Keratinocyte (primary cell): ENCODE measurements at regions not wholly inside any gene's neighbourhood (a gene's known extent, or its start where the extent isn't known, plus 50 kb on each side); places are given as distances from the start of the nearest gene placed in this dataset.
"Not testable (repeated sequence)": the region's sequence is repeated elsewhere in the genome, so short reads cannot be mapped to it uniquely, and the experiment has no call there.

Experiments used
- DNase-seq: peaks from one replicate; pipeline ENCODE4 v3.0.0-alpha.2; 2011; ENCODE audit warnings: low read depth, missing footprints, low spot score
- FAIRE-seq: peaks from 2 replicates; lab custom pipeline; 2011; peaks lifted over from hg19 to GRCh38; lab: Jason Lieb, UNC
- H2AFZ ChIP-seq: 2 replicates; pipeline ENCODE4 v1.6.0; 2012; ENCODE audit warnings: low read length, control low read depth, inconsistent platforms; ENCODE audit not compliant: control insufficient read depth
- H3K27ac ChIP-seq: 2 replicates; pipeline ENCODE4 v1.5.1; 2011; ENCODE audit warnings: low read length; ENCODE audit not compliant: control insufficient read depth, insufficient read depth
- H3K27me3 ChIP-seq: 3 replicates; pipeline ENCODE4 v1.6.0; 2011; ENCODE audit warnings: low read length; ENCODE audit not compliant: control insufficient read depth, insufficient read depth; ENCODE audit errors: extremely low read depth
- H3K36me3 ChIP-seq, 2 experiments: 2 replicates in 1 of 2; 3 replicates in 1 of 2; pipeline ENCODE4 v1.5.1; 2011; ENCODE audit warnings: low read length in 2 of 2, mild to moderate bottlenecking in 1 of 2; ENCODE audit not compliant: control insufficient read depth in 2 of 2, insufficient read depth in 2 of 2; ENCODE audit errors: extremely low read depth in 1 of 2
- H3K4me1 ChIP-seq: 3 replicates; pipeline ENCODE4 v1.5.1; 2011; ENCODE audit warnings: low read length; ENCODE audit not compliant: control insufficient read depth, insufficient read depth; ENCODE audit errors: extremely low read depth
- H3K4me2 ChIP-seq: 3 replicates; pipeline ENCODE4 v1.6.0; 2011; ENCODE audit warnings: low read depth, low read length; ENCODE audit not compliant: control insufficient read depth, insufficient read depth; ENCODE audit errors: extremely low read depth
- H3K4me3 ChIP-seq, 3 experiments: fragments of 200-600 bp in 1 of 3; sonication (generic) in 1 of 3; 2 replicates in 2 of 3; 3 replicates in 1 of 3; pipeline ENCODE4 v1.5.1; 2011 to 2016; ENCODE audit warnings: low read length in 3 of 3, mild to moderate bottlenecking in 3 of 3, control low read depth in 2 of 3, inconsistent platforms in 1 of 3, low read depth in 1 of 3, mixed read lengths in 1 of 3, mixed run types in 1 of 3, moderate library complexity in 1 of 3; ENCODE audit not compliant: control insufficient read depth in 2 of 3, insufficient read depth in 2 of 3; ENCODE audit errors: extremely low read depth in 1 of 3
- H3K79me2 ChIP-seq: 2 replicates; pipeline ENCODE4 v1.6.0; 2012; ENCODE audit warnings: low read length; ENCODE audit not compliant: control insufficient read depth, insufficient read depth
- H3K9ac ChIP-seq: 3 replicates; pipeline ENCODE4 v1.6.0; 2011; ENCODE audit warnings: low read length; ENCODE audit not compliant: control insufficient read depth, insufficient read depth; ENCODE audit errors: extremely low read depth
- H3K9me1 ChIP-seq: 3 replicates; pipeline ENCODE4 v1.6.0; 2011; ENCODE audit warnings: low read length; ENCODE audit not compliant: control insufficient read depth, insufficient read depth; ENCODE audit errors: extremely low read depth
- H3K9me3 ChIP-seq: 2 replicates; pipeline ENCODE4 v1.5.1; 2012; ENCODE audit warnings: low read depth, low read length; ENCODE audit not compliant: control insufficient read depth
- H4K20me1 ChIP-seq: 3 replicates; pipeline ENCODE4 v1.6.0; 2011; ENCODE audit warnings: low read length; ENCODE audit not compliant: control insufficient read depth, insufficient read depth; ENCODE audit errors: extremely low read depth
- dilution Hi-C: fragments of 300-500 bp; cut with MboI; formaldehyde crosslinking; loops from one replicate; pipeline ENCODE4 v1.7.0; 2020; ENCODE audit warnings: low sequenced_read_pairs; ENCODE audit not compliant: extremely low pct_ligation_motif_present

GRCh38 chr21:10325546-10325945, 195.8 kb upstream of the TPTE start:
- H3K79me2 ChIP-seq, H4K20me1 ChIP-seq, dilution Hi-C loops, DNase-seq, H3K9ac ChIP-seq, H2AFZ ChIP-seq, H3K4me1 ChIP-seq, H3K36me3 ChIP-seq, H3K9me1 ChIP-seq, H3K27me3 ChIP-seq, FAIRE-seq, H3K27ac ChIP-seq, H3K4me2 ChIP-seq, H3K4me3 ChIP-seq: not testable (repeated sequence)
- peaks cover 13% of the 10 kb centered on the region for H3K9me3 ChIP-seq

GRCh38 chr21:10326146-10326545, 195.2 kb upstream of the TPTE start:
- H3K4me3 ChIP-seq, DNase-seq, H3K27ac ChIP-seq, H3K4me2 ChIP-seq, dilution Hi-C loops, H4K20me1 ChIP-seq, H3K79me2 ChIP-seq, H3K36me3 ChIP-seq, H3K4me1 ChIP-seq, H3K27me3 ChIP-seq, H3K9ac ChIP-seq, H3K9me1 ChIP-seq, H2AFZ ChIP-seq, FAIRE-seq: not testable (repeated sequence)
- peaks cover 19% of the 10 kb centered on the region for H3K9me3 ChIP-seq

GRCh38 chr21:10328646-10329045, 192.7 kb upstream of the TPTE start:
- H3K79me2 ChIP-seq, H3K9me1 ChIP-seq, FAIRE-seq, H3K27ac ChIP-seq, H3K9ac ChIP-seq, H3K4me1 ChIP-seq, H3K4me3 ChIP-seq, H2AFZ ChIP-seq, H3K27me3 ChIP-seq, DNase-seq, H3K36me3 ChIP-seq, dilution Hi-C loops, H4K20me1 ChIP-seq, H3K4me2 ChIP-seq: not testable (repeated sequence)
- H3K9me3 ChIP-seq, result peaks cover 25% of the 10 kb centered on the region

- H4K20me1 ChIP-seq, dilution Hi-C loops: not testable (repeated sequence)
Measured at GRCh38 chr21:10330641-10331119, 190.7 kb upstream of the TPTE start.

GRCh38 chr21:10331134-10331533, 190.2 kb upstream of the TPTE start:
- H3K4me2 ChIP-seq, H3K9ac ChIP-seq, dilution Hi-C loops, H3K4me1 ChIP-seq, H3K79me2 ChIP-seq, FAIRE-seq, H3K36me3 ChIP-seq, H3K27me3 ChIP-seq, DNase-seq, H3K27ac ChIP-seq, H3K4me3 ChIP-seq, H3K9me1 ChIP-seq, H2AFZ ChIP-seq, H4K20me1 ChIP-seq: not testable (repeated sequence)
- peaks cover 24% of the 10 kb centered on the region for H3K9me3 ChIP-seq

More at GRCh38 chr21:10330641-10331119, 190.7 kb upstream of the TPTE start:
- not testable (repeated sequence) for H3K9me1 ChIP-seq, H3K27ac ChIP-seq, H2AFZ ChIP-seq, H3K9ac ChIP-seq, H3K36me3 ChIP-seq, FAIRE-seq, H3K4me3 ChIP-seq, H3K27me3 ChIP-seq, H3K4me2 ChIP-seq, H3K4me1 ChIP-seq, H3K79me2 ChIP-seq, DNase-seq
- H3K9me3 ChIP-seq, result peaks cover 24% of the 10 kb centered on the region
